ENCODE measurements at regions not wholly inside any gene's neighbourhood (a gene's known extent, or its start where the extent isn't known, plus 50 kb on each side); places are given as distances from the start of the nearest gene placed in this dataset.

- Histone ChIP-seq H3K36me3 (ENCODE audit: insufficient read depth, low read length) (no peaks in the 10 kb centered on the region), H2AFZ (ENCODE audit: low read depth, low read length) (no peak overlapping the region), H3K4me1 (ENCODE audit: insufficient read depth, low read length) (no peaks in the 10 kb centered on the region), H3K9me3 (ENCODE audit: low read length) (no peaks in the 10 kb centered on the region), H3K27me3 (ENCODE audit: insufficient read depth, low read length) (no peaks in the 10 kb centered on the region), H3K4me3 (ENCODE audit: low read length) (no peak overlapping the region)
Observed at GRCh38 chr5:81808106-81808505, 57.2 kb upstream of the SSBP2 start.

GRCh38 chr5:81805086-81805485, 54.2 kb upstream of the SSBP2 start:
- no peaks in the 10 kb centered on the region for H3K9me3 ChIP-seq (ENCODE audit: low read length)
- no peak overlapping the region for H3K4me3 ChIP-seq (ENCODE audit: low read length)
- no peaks in the 10 kb centered on the region for H3K27me3 ChIP-seq (ENCODE audit: insufficient read depth, low read length)
- no peaks in the 10 kb centered on the region for H3K4me1 ChIP-seq (ENCODE audit: insufficient read depth, low read length)
- H3K36me3 ChIP-seq (ENCODE audit: insufficient read depth, low read length) = no peaks in the 10 kb centered on the region
- no peak overlapping the region for H2AFZ ChIP-seq (ENCODE audit: low read depth, low read length)

- H3K27me3 ChIP-seq (ENCODE audit: insufficient read depth, low read length) = no peaks in the 10 kb centered on the region
- H3K4me1 ChIP-seq (ENCODE audit: insufficient read depth, low read length) = no peaks in the 10 kb centered on the region
- H3K4me3 ChIP-seq (ENCODE audit: low read length) = no peak overlapping the region
- no peaks in the 10 kb centered on the region for H3K9me3 ChIP-seq (ENCODE audit: low read length)
- H2AFZ ChIP-seq (ENCODE audit: low read depth, low read length) = no peak overlapping the region
- H3K36me3 ChIP-seq (ENCODE audit: insufficient read depth, low read length) = no peaks in the 10 kb centered on the region
Observed at GRCh38 chr5:81803812-81804211, 52.9 kb upstream of the SSBP2 start.

- Histone ChIP-seq H2AFZ (ENCODE audit: low read depth, low read length) (no peak overlapping the region), H3K9me3 (ENCODE audit: low read length) (no peaks in the 10 kb centered on the region), H3K27me3 (ENCODE audit: insufficient read depth, low read length) (no peaks in the 10 kb centered on the region), H3K4me3 (ENCODE audit: low read length) (no peak overlapping the region), H3K4me1 (ENCODE audit: insufficient read depth, low read length) (no peaks in the 10 kb centered on the region), H3K36me3 (ENCODE audit: insufficient read depth, low read length) (no peaks in the 10 kb centered on the region)
Observed at GRCh38 chr5:81802625-81803024, 51.7 kb upstream of the SSBP2 start.

- Histone ChIP-seq H3K27me3 (ENCODE audit: insufficient read depth, low read length) (no peaks in the 10 kb centered on the region), H3K9me3 (ENCODE audit: low read length) (no peaks in the 10 kb centered on the region), H3K4me3 (ENCODE audit: low read length) (no peak overlapping the region), H2AFZ (ENCODE audit: low read depth, low read length) (no peak overlapping the region), H3K4me1 (ENCODE audit: insufficient read depth, low read length) (no peaks in the 10 kb centered on the region), H3K36me3 (ENCODE audit: insufficient read depth, low read length) (no peaks in the 10 kb centered on the region)
Observed at GRCh38 chr5:81802020-81802419, 51.1 kb upstream of the SSBP2 start.

- H3K27me3 ChIP-seq (ENCODE audit: insufficient read depth, low read length) = no peaks in the 10 kb centered on the region
- H3K36me3 ChIP-seq (ENCODE audit: insufficient read depth, low read length) = no peaks in the 10 kb centered on the region
- no peak overlapping the region for H2AFZ ChIP-seq (ENCODE audit: low read depth, low read length)
- H3K4me1 ChIP-seq (ENCODE audit: insufficient read depth, low read length) = no peaks in the 10 kb centered on the region
- H3K9me3 ChIP-seq (ENCODE audit: low read length) = no peaks in the 10 kb centered on the region
- no peak overlapping the region for H3K4me3 ChIP-seq (ENCODE audit: low read length)
Observed at GRCh38 chr5:81800797-81801196, 49.9 kb upstream of the SSBP2 start.
